K562 (cell line): ENCODE measurements at regions not wholly inside any gene's neighbourhood (a gene's known extent, or its start where the extent isn't known, plus 50 kb on each side); places are given as distances from the start of the nearest gene placed in this dataset.

Experiments
- ATAC-seq: fragments of 200-7000 bp; cut with Tn5 transposase; 3 replicates; pipeline ENCODE4 v1.9.1; 2020; ENCODE audit warnings: moderate library complexity
- BruUV-seq: library from RNA; stranded (reverse); fragments of 400-500 nt; replicated peaks from 2 replicates; lab custom pipeline; 2021; lab: Mats Ljungman, UMichigan
- CTCF ChIA-PET: fragments of 300-600 bp; formaldehyde crosslinking; extraction: SDS; loops from one replicate; lab custom pipeline; 2021; ENCODE audit warnings: low intra/inter-chr PET ratio; lab: Yijun Ruan, JAX
- POLR2A ChIA-PET: fragments of 300-600, 350-650 bp; sonication (Branson Sonifier 250); formaldehyde crosslinking; extraction: SDS; loops from one replicate; lab custom pipeline; 2021; ENCODE audit warnings: antibody characterized with exemption, inconsistent platforms; lab: Yijun Ruan, JAX
- DNase-seq, 4 experiments: peaks; one replicate each; pipeline versions ENCODE4 v3.0.0 to v3.0.0-alpha.2; 2011 to 2018; ENCODE audit warnings: low spot score in 3 of 4, mixed read lengths in 3 of 4; ENCODE audit errors: extremely low read depth in 1 of 4
- FAIRE-seq: peaks from 2 replicates; lab custom pipeline; 2011; peaks lifted over from hg19 to GRCh38; lab: Jason Lieb, UNC
- H2AFZ ChIP-seq: 2 replicates; pipeline ENCODE4 v1.6.0; 2011; ENCODE audit warnings: low read depth, low read length, control low read depth, inconsistent platforms
- H3K27ac ChIP-seq: fragments of 200-600 bp; 3 replicates; pipeline ENCODE4 v1.8.0; 2011; ENCODE audit warnings: low read depth, mild to moderate bottlenecking, control low read depth, inconsistent platforms, low read length, moderate library complexity, mixed read lengths; ENCODE audit errors: extremely low read depth
- H3K27me3 ChIP-seq, 2 experiments: fragments of 300-600 bp in 1 of 2; 2 replicates in 1 of 2; 3 replicates in 1 of 2; pipeline versions ENCODE4 v1.6.0 to v1.8.0; 2011; ENCODE audit warnings: inconsistent platforms in 2 of 2, low read length in 2 of 2, mild to moderate bottlenecking in 1 of 2, mixed read lengths in 1 of 2, moderate library complexity in 1 of 2; ENCODE audit not compliant: control insufficient read depth in 2 of 2, insufficient read depth in 2 of 2
- H3K36me3 ChIP-seq: fragments of 300-600 bp; 3 replicates; pipeline ENCODE4 v1.8.0; 2011; ENCODE audit warnings: mild to moderate bottlenecking, low read length, inconsistent platforms; ENCODE audit not compliant: control insufficient read depth, insufficient read depth
- H3K4me1 ChIP-seq, 2 experiments: fragments of 200-600 bp in 1 of 2; replicated peaks in 1 of 2; 2 replicates in 1 of 2; 3 replicates in 1 of 2; pipeline versions ENCODE4 v1.5.1 to v1.8.0; 2011; ENCODE audit warnings: inconsistent platforms in 2 of 2, low read length in 2 of 2, mild to moderate bottlenecking in 1 of 2, mixed read lengths in 1 of 2, moderate library complexity in 1 of 2; ENCODE audit not compliant: control insufficient read depth in 2 of 2, insufficient read depth in 2 of 2
- H3K4me2 ChIP-seq: 2 replicates; pipeline ENCODE4 v1.6.1; 2011; ENCODE audit warnings: low read length, control low read depth, inconsistent platforms, mixed read lengths; ENCODE audit not compliant: insufficient read depth
- H3K4me3 ChIP-seq: fragments of 200-600 bp; sonication (generic), shearing (Covaris generic); 2 replicates; pipeline ENCODE4 v1.5.1; 2016; ENCODE audit warnings: control low read depth, inconsistent platforms
- H3K79me2 ChIP-seq: fragments of 200-600 bp; 3 replicates; pipeline ENCODE4 v1.8.0; 2011; ENCODE audit warnings: low read length, inconsistent platforms; ENCODE audit not compliant: control insufficient read depth, insufficient read depth
- H3K9ac ChIP-seq, 2 experiments: 2 replicates each; pipeline versions ENCODE4 v1.6.0 to v1.6.1; 2011; ENCODE audit warnings: low read depth in 2 of 2, low read length in 2 of 2, control low read depth in 1 of 2, inconsistent platforms in 1 of 2, mild to moderate bottlenecking in 1 of 2, mixed read lengths in 1 of 2; ENCODE audit not compliant: insufficient read depth in 1 of 2
- H3K9me1 ChIP-seq: one replicate; pipeline ENCODE4 v1.6.0; 2011; ENCODE audit warnings: inconsistent platforms, mild to moderate bottlenecking, low read length, moderate library complexity; ENCODE audit not compliant: control insufficient read depth, insufficient read depth
- H3K9me3 ChIP-seq: replicated peaks from 2 replicates; pipeline ENCODE4 v1.5.1; 2011; ENCODE audit warnings: low read depth, low read length, inconsistent platforms; ENCODE audit not compliant: control insufficient read depth, insufficient read depth
- H4K20me1 ChIP-seq: replicated peaks from 2 replicates; pipeline ENCODE4 v1.6.1; 2011; ENCODE audit warnings: low read length, inconsistent platforms, mixed read lengths; ENCODE audit not compliant: control insufficient read depth, insufficient read depth
- BHLHE40 ChIP-seq: IDR thresholded peaks from 2 replicates; pipeline ENCODE4 v1.6.1; 2011; ENCODE audit warnings: low read length, improper control_type of control experiment
- CCAR2 ChIP-seq: fragments of 200-400 bp; formaldehyde crosslinking; IDR thresholded peaks from 2 replicates; pipeline ENCODE4 v1.6.1; 2017; ENCODE audit warnings: mild to moderate bottlenecking, low read depth, low read length
- CEBPB ChIP-seq: fragments of 450-650 bp; IDR thresholded peaks from 2 replicates; pipeline ENCODE4 v1.6.1; 2016; ENCODE audit warnings: missing genetic modification characterization, missing compliant biosample characterization
- CEBPG ChIP-seq, 3 experiments: fragments of 200-800 bp in 1 of 3; sonication (Bioruptor generic) in 1 of 3; sonication (generic) in 1 of 3; formaldehyde crosslinking in 1 of 3; IDR thresholded peaks in 2 of 3; conservative IDR thresholded peaks in 1 of 3; 2 replicates each; pipeline versions ENCODE4 v1.6.1 to v1.8.0; 2016 to 2022; ENCODE audit warnings: missing compliant biosample characterization in 2 of 3, missing genetic modification characterization in 2 of 3, mild to moderate bottlenecking in 1 of 3, missing genetic modification reagents in 1 of 3
- FOS ChIP-seq: IDR thresholded peaks from 3 replicates; pipeline ENCODE4 v1.6.1; 2011; ENCODE audit not compliant: insufficient read length; ENCODE audit errors: extremely low read depth
- GATA2 ChIP-seq: sonication (generic); formaldehyde crosslinking; IDR thresholded peaks from 2 replicates; pipeline ENCODE4 v1.4.0; 2020; ENCODE audit warnings: mild to moderate bottlenecking, missing genetic modification reagents
- GTF2F1 ChIP-seq: IDR thresholded peaks from 2 replicates; pipeline ENCODE4 v1.6.1; 2011; ENCODE audit warnings: low read depth, low read length, improper control_type of control experiment
- HDAC3 ChIP-seq: fragments of 450-650 bp; IDR thresholded peaks from 2 replicates; pipeline ENCODE4 v1.6.1; 2018; ENCODE audit warnings: borderline replicate concordance, mild to moderate bottlenecking, moderate library complexity; ENCODE audit not compliant: partially characterized antibody
- HNRNPL ChIP-seq: fragments of 200-400 bp; formaldehyde crosslinking; IDR thresholded peaks from 2 replicates; pipeline ENCODE4 v1.6.1; 2017; ENCODE audit warnings: low read depth, mild to moderate bottlenecking, low read length
- NEUROD1 ChIP-seq: fragments of 150-350 bp; IDR thresholded peaks from 2 replicates; pipeline ENCODE4 v1.6.1; 2014; ENCODE audit warnings: borderline replicate concordance, low read length, low read depth; ENCODE audit not compliant: partially characterized antibody
- RAD51 ChIP-seq: fragments of 450-650 bp; IDR thresholded peaks from 2 replicates; pipeline ENCODE4 v1.7.1; 2016; ENCODE audit warnings: low read depth, mild to moderate bottlenecking, borderline replicate concordance
- SP1 ChIP-seq: sonication (generic); formaldehyde crosslinking; IDR thresholded peaks from 2 replicates; pipeline ENCODE4 v1.8.1; 2022; ENCODE audit warnings: mild to moderate bottlenecking, missing genetic modification reagents
- TBL1XR1 ChIP-seq, 2 experiments: IDR thresholded peaks; 2 replicates each; pipeline ENCODE4 v1.6.1; 2012; ENCODE audit warnings: improper control_type of control experiment in 2 of 2, low read length in 2 of 2, mild to moderate bottlenecking in 1 of 2
- ZNF224 ChIP-seq: sonication (generic); formaldehyde crosslinking; IDR thresholded peaks from 2 replicates; pipeline ENCODE4 v1.8.0; 2022; ENCODE audit warnings: mild to moderate bottlenecking, missing genetic modification reagents
- ZNF76 ChIP-seq: fragments of 250-450 bp; sonication (Bioruptor Pico); IDR thresholded peaks from 2 replicates; pipeline ENCODE4 v1.4.0; 2020; ENCODE audit warnings: mild to moderate bottlenecking, moderate library complexity, borderline replicate concordance
- ZNF778 ChIP-seq: fragments of 450-650 bp; formaldehyde crosslinking; IDR thresholded peaks from 2 replicates; pipeline ENCODE4 v1.4.0; 2020; ENCODE audit warnings: mild to moderate bottlenecking, moderate library complexity
- ZSCAN32 ChIP-seq: fragments of 450-650 bp; formaldehyde crosslinking; IDR thresholded peaks from 2 replicates; pipeline ENCODE4 v1.4.0; 2020; ENCODE audit warnings: mild to moderate bottlenecking, moderate library complexity
- in situ Hi-C: fragments of 300-500 bp; cut with MboI; formaldehyde crosslinking; loops from 4 replicates; pipeline ENCODE4 v1.15.0; 2018; ENCODE audit warnings: inconsistent platforms, mixed read lengths
- intact Hi-C: fragments of 100-400 bp; cut with micrococcal nuclease; formaldehyde crosslinking; loops from 2 replicates; pipeline ENCODE4 v1.14.2; 2022
- TF ChIP-seq, protein P1 (sequence below), 3 experiments: IDR thresholded peaks in 2 of 3; conservative IDR thresholded peaks in 1 of 3; 2 replicates each; pipeline ENCODE4 v1.5.1; 2011 to 2012; ENCODE audit warnings: low read length in 3 of 3, mild to moderate bottlenecking in 3 of 3, control low read depth in 2 of 3, improper control_type of control experiment in 1 of 3, inconsistent platforms in 1 of 3, low read depth in 1 of 3, mixed read lengths in 1 of 3, moderate library complexity in 1 of 3; ENCODE audit not compliant: insufficient read depth in 2 of 3
- TF ChIP-seq, protein P2 (sequence below): fragments of 250-450 bp; sonication (Bioruptor Pico); IDR thresholded peaks from 2 replicates; pipeline ENCODE4 v1.4.0; 2020; ENCODE audit warnings: mild to moderate bottlenecking, moderate library complexity
- TF ChIP-seq, protein P3 (sequence below): fragments of 450-650 bp; formaldehyde crosslinking; IDR thresholded peaks from 2 replicates; pipeline ENCODE4 v1.4.0; 2020; ENCODE audit warnings: mild to moderate bottlenecking, moderate library complexity

DNA sequence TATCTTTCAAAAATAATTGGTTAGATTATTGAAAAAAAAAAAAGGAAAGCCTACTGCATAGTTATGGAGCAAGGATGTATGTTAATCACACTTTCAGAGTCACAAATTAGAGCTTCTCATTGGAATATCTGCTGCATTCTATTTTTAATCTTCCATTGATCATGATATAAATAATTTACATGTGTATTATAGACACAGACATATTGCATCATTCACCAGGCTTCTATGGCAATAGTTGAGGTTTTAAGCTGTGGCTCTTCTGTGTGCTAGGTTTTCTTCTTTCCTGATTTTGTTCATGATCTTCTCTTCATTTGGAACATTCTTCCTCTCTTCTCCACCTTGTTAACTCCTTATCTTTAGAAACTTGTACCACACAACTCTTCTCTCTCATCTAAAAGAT, 123.2 kb upstream of the HMCN1 start:
- no peaks in the 10 kb centered on the region for H3K36me3 ChIP-seq
- no peak for TF ChIP-seq RAD51
- TF ChIP-seq CEBPG (CRISPR knock-in tag; IDR thresholded peaks at IDR 0.05): no peak
- peak; percentile 76 to 91 for TF ChIP-seq CEBPG (tag; conservative IDR thresholded peaks at IDR 0.05 in 1 of 2, IDR thresholded peaks at IDR 0.05 in 1 of 2)
- no peak for TF ChIP-seq ZNF76 (CRISPR knock-in tag)
- peak; percentile 59; the same call in 1 of the 2 replicates for TF ChIP-seq CEBPB (tag)
- TF ChIP-seq TBL1XR1 (IDR thresholded peaks at IDR 0.05; ENCODE audit: low read length in 2 of 2): no peak
- no peak for TF ChIP-seq BHLHE40
- TF ChIP-seq NEUROD1: no peak
- TF ChIP-seq CCAR2: no peak
- TF ChIP-seq, protein P1, sequence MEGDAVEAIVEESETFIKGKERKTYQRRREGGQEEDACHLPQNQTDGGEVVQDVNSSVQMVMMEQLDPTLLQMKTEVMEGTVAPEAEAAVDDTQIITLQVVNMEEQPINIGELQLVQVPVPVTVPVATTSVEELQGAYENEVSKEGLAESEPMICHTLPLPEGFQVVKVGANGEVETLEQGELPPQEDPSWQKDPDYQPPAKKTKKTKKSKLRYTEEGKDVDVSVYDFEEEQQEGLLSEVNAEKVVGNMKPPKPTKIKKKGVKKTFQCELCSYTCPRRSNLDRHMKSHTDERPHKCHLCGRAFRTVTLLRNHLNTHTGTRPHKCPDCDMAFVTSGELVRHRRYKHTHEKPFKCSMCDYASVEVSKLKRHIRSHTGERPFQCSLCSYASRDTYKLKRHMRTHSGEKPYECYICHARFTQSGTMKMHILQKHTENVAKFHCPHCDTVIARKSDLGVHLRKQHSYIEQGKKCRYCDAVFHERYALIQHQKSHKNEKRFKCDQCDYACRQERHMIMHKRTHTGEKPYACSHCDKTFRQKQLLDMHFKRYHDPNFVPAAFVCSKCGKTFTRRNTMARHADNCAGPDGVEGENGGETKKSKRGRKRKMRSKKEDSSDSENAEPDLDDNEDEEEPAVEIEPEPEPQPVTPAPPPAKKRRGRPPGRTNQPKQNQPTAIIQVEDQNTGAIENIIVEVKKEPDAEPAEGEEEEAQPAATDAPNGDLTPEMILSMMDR (IDR thresholded peaks at IDR 0.05 in 2 of 3, conservative IDR thresholded peaks at IDR 0.05 in 1 of 3; ENCODE audit: insufficient read depth in 2 of 3, low read depth in 1 of 3, low read length in 3 of 3): no peak
- TF ChIP-seq GTF2F1: no peak
- no peak for TF ChIP-seq HNRNPL
- TF ChIP-seq, protein P2, sequence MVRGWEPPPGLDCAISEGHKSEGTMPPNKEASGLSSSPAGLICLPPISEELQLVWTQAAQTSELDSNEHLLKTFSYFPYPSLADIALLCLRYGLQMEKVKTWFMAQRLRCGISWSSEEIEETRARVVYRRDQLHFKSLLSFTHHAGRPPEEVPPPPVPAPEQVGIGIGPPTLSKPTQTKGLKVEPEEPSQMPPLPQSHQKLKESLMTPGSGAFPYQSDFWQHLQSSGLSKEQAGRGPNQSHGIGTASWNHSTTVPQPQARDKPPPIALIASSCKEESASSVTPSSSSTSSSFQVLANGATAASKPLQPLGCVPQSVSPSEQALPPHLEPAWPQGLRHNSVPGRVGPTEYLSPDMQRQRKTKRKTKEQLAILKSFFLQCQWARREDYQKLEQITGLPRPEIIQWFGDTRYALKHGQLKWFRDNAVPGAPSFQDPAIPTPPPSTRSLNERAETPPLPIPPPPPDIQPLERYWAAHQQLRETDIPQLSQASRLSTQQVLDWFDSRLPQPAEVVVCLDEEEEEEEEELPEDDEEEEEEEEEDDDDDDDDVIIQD: no peak
- TF ChIP-seq HDAC3: no peak
- TF ChIP-seq, protein P3, sequence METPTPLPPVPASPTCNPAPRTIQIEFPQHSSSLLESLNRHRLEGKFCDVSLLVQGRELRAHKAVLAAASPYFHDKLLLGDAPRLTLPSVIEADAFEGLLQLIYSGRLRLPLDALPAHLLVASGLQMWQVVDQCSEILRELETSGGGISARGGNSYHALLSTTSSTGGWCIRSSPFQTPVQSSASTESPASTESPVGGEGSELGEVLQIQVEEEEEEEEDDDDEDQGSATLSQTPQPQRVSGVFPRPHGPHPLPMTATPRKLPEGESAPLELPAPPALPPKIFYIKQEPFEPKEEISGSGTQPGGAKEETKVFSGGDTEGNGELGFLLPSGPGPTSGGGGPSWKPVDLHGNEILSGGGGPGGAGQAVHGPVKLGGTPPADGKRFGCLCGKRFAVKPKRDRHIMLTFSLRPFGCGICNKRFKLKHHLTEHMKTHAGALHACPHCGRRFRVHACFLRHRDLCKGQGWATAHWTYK (CRISPR knock-in tag): no peak
- TF ChIP-seq ZNF778 (CRISPR knock-in tag): no peak
- TF ChIP-seq ZSCAN32 (CRISPR knock-in tag): peak; percentile 48; the same call in 1 of the 2 replicates
- TF ChIP-seq ZNF224: no peak
- TF ChIP-seq FOS: no peak
- TF ChIP-seq SP1 (CRISPR knock-in tag): no peak
- TF ChIP-seq GATA2 (CRISPR knock-in tag): no peak

More for the DNA sequence above, 123.2 kb upstream of the HMCN1 start:
- in situ Hi-C loops: no loop called here
- Histone ChIP-seq H3K79me2 (no peaks in the 10 kb centered on the region), H3K9me3 (no peaks in the 10 kb centered on the region), H3K27ac (no peak overlapping the region), H3K9me1 (no peaks in the 10 kb centered on the region), H4K20me1 (no peaks in the 10 kb centered on the region), H3K4me3 (no peak overlapping the region), H3K4me1 (no peaks in the 10 kb centered on the region), H3K4me2 (no peak overlapping the region), H3K9ac (no peak overlapping the region), H2AFZ (no peak overlapping the region), H3K27me3 (no peaks in the 10 kb centered on the region)
- no TSS peak for BruUV-seq
- DNase-seq: no peak
- intact Hi-C loops: no loop called here
- ChIA-PET POLR2A (no interaction called here), CTCF (no interaction called here)
- FAIRE-seq: no peak
- no peak for ATAC-seq
